AG04450 (cell line): ENCODE measurements at regions not wholly inside any gene's neighbourhood (a gene's known extent, or its start where the extent isn't known, plus 50 kb on each side); places are given as distances from the start of the nearest gene placed in this dataset.

Experiments used
- CTCF ChIA-PET: fragments of 300-600, 350-600 bp; formaldehyde crosslinking; extraction: SDS; loops from one replicate; lab custom pipeline; 2022; ENCODE audit warnings: antibody characterized with exemption, inconsistent platforms; lab: Charles Lee
- POLR2A ChIA-PET: fragments of 350-600 bp; formaldehyde crosslinking; extraction: SDS; loops from one replicate; lab custom pipeline; 2021; ENCODE audit warnings: antibody characterized with exemption, inconsistent platforms; lab: Yijun Ruan, JAX
- DNase-seq: peaks from one replicate; pipeline ENCODE4 v3.0.0-alpha.2; 2011; ENCODE audit warnings: low read depth, low spot score
- H3K27ac ChIP-seq: one replicate; pipeline ENCODE4 v1.5.1; 2012; ENCODE audit warnings: low read depth, low read length, control low read depth
- H3K27me3 ChIP-seq: one replicate; pipeline ENCODE4 v1.6.0; 2012; ENCODE audit warnings: low read length; ENCODE audit not compliant: control insufficient read depth, insufficient read depth
- H3K4me3 ChIP-seq: 2 replicates; pipeline ENCODE4 v1.5.1; 2011; ENCODE audit warnings: mild to moderate bottlenecking, low read depth, low read length, control low read depth
- H3K9me3 ChIP-seq: 2 replicates; pipeline ENCODE4 v1.5.1; 2012; ENCODE audit warnings: low read length; ENCODE audit not compliant: control insufficient read depth, insufficient read depth
- TF ChIP-seq, protein P1 (sequence below): IDR thresholded peaks from 2 replicates; pipeline ENCODE4 v1.5.1; 2011; ENCODE audit warnings: low read depth, low read length, control low read depth, inconsistent platforms

DNA sequence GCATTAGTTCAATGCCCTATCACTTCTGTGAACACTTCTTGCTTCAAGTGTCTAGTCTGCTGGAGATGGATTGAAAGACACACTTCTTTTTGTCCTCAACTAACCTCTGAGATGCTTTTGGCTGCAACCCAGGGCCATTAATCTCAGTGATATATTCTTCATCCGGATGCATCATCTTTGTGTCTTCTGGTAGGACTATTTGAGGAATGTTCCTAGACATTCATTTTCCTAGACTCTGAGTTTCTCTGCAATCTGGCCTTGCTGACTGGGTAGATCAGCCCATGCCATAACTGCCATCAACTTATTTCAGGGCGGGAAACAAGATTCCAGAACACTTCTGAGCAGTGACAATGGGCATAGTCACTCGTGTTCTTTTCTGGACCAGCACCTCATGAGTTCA is 329.4 kb downstream of the PDGFC start:
- TF ChIP-seq, protein P1, sequence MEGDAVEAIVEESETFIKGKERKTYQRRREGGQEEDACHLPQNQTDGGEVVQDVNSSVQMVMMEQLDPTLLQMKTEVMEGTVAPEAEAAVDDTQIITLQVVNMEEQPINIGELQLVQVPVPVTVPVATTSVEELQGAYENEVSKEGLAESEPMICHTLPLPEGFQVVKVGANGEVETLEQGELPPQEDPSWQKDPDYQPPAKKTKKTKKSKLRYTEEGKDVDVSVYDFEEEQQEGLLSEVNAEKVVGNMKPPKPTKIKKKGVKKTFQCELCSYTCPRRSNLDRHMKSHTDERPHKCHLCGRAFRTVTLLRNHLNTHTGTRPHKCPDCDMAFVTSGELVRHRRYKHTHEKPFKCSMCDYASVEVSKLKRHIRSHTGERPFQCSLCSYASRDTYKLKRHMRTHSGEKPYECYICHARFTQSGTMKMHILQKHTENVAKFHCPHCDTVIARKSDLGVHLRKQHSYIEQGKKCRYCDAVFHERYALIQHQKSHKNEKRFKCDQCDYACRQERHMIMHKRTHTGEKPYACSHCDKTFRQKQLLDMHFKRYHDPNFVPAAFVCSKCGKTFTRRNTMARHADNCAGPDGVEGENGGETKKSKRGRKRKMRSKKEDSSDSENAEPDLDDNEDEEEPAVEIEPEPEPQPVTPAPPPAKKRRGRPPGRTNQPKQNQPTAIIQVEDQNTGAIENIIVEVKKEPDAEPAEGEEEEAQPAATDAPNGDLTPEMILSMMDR: no peak
- Histone ChIP-seq H3K4me3 (no peak overlapping the region), H3K9me3 (no peaks in the 10 kb centered on the region), H3K27me3 (no peaks in the 10 kb centered on the region), H3K27ac (no peak overlapping the region)
- ChIA-PET POLR2A (no interaction called here), CTCF (no interaction called here)
- no peak for DNase-seq

DNA sequence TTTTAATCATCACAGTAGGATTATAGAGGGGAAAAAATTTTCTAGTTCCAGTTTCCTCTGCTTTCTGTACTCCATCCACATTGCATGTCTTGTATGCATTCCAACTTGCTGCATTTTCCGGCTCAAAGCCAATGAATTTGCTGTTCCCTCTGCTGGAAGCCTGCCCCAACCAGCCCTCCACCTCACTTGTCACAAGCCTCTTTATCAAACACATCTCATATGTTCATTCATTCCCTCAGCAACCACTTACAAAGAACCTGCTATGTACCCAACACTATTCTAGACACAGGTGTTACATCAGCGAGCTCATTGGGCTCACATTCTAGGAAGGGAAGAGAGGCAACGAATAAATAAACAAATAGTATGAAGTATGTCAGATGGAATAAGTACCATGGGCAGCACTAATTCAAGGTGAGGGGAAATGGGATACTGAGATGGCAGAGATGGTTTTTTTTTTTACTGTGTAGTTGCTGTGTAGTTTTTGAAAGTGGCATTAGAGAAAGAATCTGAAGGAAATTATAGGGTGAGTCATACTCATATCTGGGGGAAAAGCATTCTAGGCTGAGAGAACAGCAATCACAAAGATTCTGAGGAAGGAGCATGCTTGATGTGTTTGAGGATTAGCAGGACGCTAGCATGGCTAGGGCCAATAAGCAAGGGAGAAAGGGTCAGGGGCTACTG is 332.5 kb downstream of the PDGFC start:
- Histone ChIP-seq H3K27ac (no peak overlapping the region), H3K9me3 (no peaks in the 10 kb centered on the region), H3K4me3 (no peak overlapping the region), H3K27me3 (no peaks in the 10 kb centered on the region)
- TF ChIP-seq, protein P1: 0 out of 2 replicates have a peak, but pooled peaks have one; percentile 3
- ChIA-PET CTCF (no interaction called here), POLR2A (no interaction called here)
- peak; percentile 8 for DNase-seq

DNA sequence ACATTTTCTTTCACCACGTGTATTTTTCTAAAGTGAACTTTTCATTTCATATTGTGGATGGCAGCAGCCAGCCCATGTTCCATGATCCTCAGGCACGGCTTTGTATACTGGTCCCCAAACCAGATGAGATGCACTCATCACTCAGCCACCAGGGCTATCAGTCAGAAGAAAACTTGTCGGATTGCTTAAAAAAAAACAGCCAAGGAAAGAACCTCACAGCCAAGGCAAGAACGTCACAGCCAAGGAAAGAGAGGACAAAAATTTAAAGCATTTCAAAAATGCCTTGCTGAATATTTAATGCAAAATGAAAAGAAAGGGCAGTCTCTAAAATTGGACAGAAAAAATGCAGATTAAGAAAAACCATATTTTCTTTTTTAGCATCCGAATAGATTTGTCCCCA is 333.3 kb downstream of the PDGFC start:
- no peak for DNase-seq
- ChIA-PET CTCF (no interaction called here), POLR2A (no interaction called here)
- Histone ChIP-seq H3K27me3 (no peaks in the 10 kb centered on the region), H3K4me3 (no peak overlapping the region), H3K27ac (no peak overlapping the region), H3K9me3 (no peaks in the 10 kb centered on the region)
- TF ChIP-seq, protein P1: no peak

DNA sequence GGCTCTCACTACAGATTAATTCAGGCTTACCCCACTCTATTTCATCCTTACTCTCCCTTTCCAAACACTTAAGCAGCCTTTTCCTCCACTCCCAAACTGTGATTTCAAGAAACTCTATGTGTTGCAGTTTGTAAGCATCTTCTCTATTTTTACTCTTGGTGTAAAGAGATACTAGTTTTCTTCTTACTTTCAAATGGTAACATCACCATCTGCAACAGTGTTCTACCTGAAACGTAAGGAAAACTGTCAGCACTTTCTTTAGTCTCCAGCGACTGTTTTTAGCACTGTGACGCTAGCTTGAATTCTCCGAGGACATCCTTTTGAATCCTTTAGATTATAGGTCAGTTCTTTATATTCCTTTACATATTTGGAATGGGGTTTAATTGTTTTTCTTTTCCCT is 335.2 kb downstream of the PDGFC start:
- H3K27me3 ChIP-seq: no peaks in the 10 kb centered on the region
- no peak overlapping the region for H3K27ac ChIP-seq
- DNase-seq: no peak
- ChIA-PET CTCF (no interaction called here), POLR2A (no interaction called here)
- TF ChIP-seq, protein P1: no peak
- no peak overlapping the region for H3K4me3 ChIP-seq
- H3K9me3 ChIP-seq: no peaks in the 10 kb centered on the region

DNA sequence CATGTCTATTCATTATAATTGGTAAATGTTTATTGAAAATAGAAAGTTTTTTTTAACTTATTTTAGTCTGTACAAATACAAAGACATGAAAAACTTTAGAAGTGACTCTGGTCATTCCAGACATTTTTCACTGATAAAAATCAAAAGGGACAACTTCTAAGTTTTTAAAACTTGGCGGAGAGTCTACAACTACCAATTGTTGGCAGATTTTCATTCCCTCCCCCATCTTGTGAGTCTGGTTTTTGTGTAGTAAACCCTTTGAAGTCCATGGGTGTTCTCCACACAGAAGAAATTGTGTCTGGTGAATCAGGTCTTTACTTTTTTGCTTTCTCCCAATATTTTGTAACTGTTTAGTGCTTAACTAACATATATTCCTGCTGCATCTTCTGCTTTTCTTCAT is 336.5 kb downstream of the PDGFC start:
- Histone ChIP-seq H3K9me3 (no peaks in the 10 kb centered on the region), H3K27me3 (no peaks in the 10 kb centered on the region), H3K4me3 (no peak overlapping the region), H3K27ac (no peak overlapping the region)
- CTCF ChIA-PET: no interaction called here
- TF ChIP-seq, protein P1: no peak
- DNase-seq: no peak
- POLR2A ChIA-PET: no interaction called here
